B cell (primary cell): ENCODE measurements at regions not wholly inside any gene's neighbourhood (a gene's known extent, or its start where the extent isn't known, plus 50 kb on each side); places are given as distances from the start of the nearest gene placed in this dataset.
"Not testable (repeated sequence)": the region's sequence is repeated elsewhere in the genome, so short reads cannot be mapped to it uniquely, and the experiment has no call there.

ENCODE experiments used
- ATAC-seq: fragments of 200-7000 bp; cut with Tn5 transposase; one replicate; pipeline ENCODE4 v1.10.0; 2021; ENCODE audit warnings: low read depth, mild to moderate bottlenecking, moderate number of reproducible peaks, moderate library complexity
- CTCF ChIA-PET: fragments of 350-600 bp; sonication (Branson Sonifier 250); formaldehyde crosslinking; loops from one replicate; lab custom pipeline; 2021; ENCODE audit warnings: antibody characterized with exemption, inconsistent platforms; lab: Charles Lee
- POLR2A ChIA-PET: fragments of 350-600 bp; sonication (Branson Sonifier 250); formaldehyde crosslinking; loops from one replicate; lab custom pipeline; 2021; ENCODE audit warnings: antibody characterized with exemption; lab: Charles Lee
- DNase-seq: peaks from one replicate; pipeline ENCODE4 v3.0.0; 2013
- H2AFZ ChIP-seq: 2 replicates; pipeline ENCODE4 v1.6.1; 2012; ENCODE audit warnings: mild to moderate bottlenecking, low read depth, low read length; ENCODE audit not compliant: insufficient read depth, poor library complexity, severe bottlenecking
- H3K27ac ChIP-seq, 2 donors: 1 replicate in 1 of 2; 2 replicates in 1 of 2; pipeline ENCODE4 v1.5.1; 2012 to 2013; ENCODE audit warnings: low read length in 2 of 2, mild to moderate bottlenecking in 2 of 2, moderate library complexity in 1 of 2
- H3K27me3 ChIP-seq, 4 experiments: fragments of 200-600 bp in 1 of 4; sonication (generic) in 1 of 4; replicated peaks in 1 of 4; 1 replicate in 2 of 4; 2 replicates in 2 of 4; pipeline versions ENCODE4 v1.6.1 to v1.7.0; 2013 to 2016; ENCODE audit warnings: low read length in 3 of 4, mild to moderate bottlenecking in 2 of 4, mixed read lengths in 1 of 4, moderate library complexity in 1 of 4; ENCODE audit not compliant: insufficient read depth in 4 of 4, control insufficient read depth in 3 of 4; ENCODE audit errors: control extremely low read depth in 1 of 4
- H3K36me3 ChIP-seq, 2 experiments: replicated peaks in 1 of 2; 1 replicate in 1 of 2; 2 replicates in 1 of 2; pipeline versions ENCODE4 v1.6.1 to v1.7.1; 2013; ENCODE audit warnings: low read length in 1 of 2; ENCODE audit not compliant: insufficient read depth in 2 of 2, control insufficient read depth in 1 of 2; ENCODE audit errors: control extremely low read depth in 1 of 2, extremely low read depth in 1 of 2
- H3K4me1 ChIP-seq, 2 donors: fragments of 200-600 bp in 1 of 2; sonication (generic) in 1 of 2; 1 replicate in 1 of 2; 2 replicates in 1 of 2; pipeline versions ENCODE4 v1.5.1 to v1.6.1; 2013 to 2017; ENCODE audit warnings: low read length in 2 of 2; ENCODE audit not compliant: control insufficient read depth in 2 of 2, insufficient read depth in 2 of 2
- H3K4me2 ChIP-seq: replicated peaks from 2 replicates; pipeline ENCODE3; 2012; ENCODE audit warnings: mild to moderate bottlenecking, low read depth, low read length; ENCODE audit not compliant: poor library complexity, severe bottlenecking
- H3K4me3 ChIP-seq, 5 experiments: fragments of 200-600 bp in 1 of 5; sonication (generic) in 1 of 5; 1 replicate in 3 of 5; 2 replicates in 2 of 5; pipeline versions ENCODE4 v1.5.1 to v1.7.0; 2011 to 2016; ENCODE audit warnings: low read length in 4 of 5, mild to moderate bottlenecking in 4 of 5, low read depth in 2 of 5, control low read depth in 1 of 5, moderate library complexity in 1 of 5; ENCODE audit not compliant: insufficient read depth in 1 of 5; ENCODE audit errors: control extremely low read depth in 1 of 5, extremely low read depth in 1 of 5
- H3K79me2 ChIP-seq: fragments of 200-600 bp; sonication (generic); one replicate; pipeline ENCODE4 v1.6.0; 2016; ENCODE audit warnings: low read length; ENCODE audit not compliant: control insufficient read depth, insufficient read depth
- H3K9ac ChIP-seq: fragments of 200-600 bp; sonication (generic); 2 replicates; pipeline ENCODE4 v1.6.1; 2017; ENCODE audit warnings: mild to moderate bottlenecking, low read length, moderate library complexity
- H3K9me3 ChIP-seq, 3 donors: one replicate each; pipeline versions ENCODE4 v1.6.1 to v1.7.1; 2013; ENCODE audit warnings: low read length in 2 of 3; ENCODE audit not compliant: control insufficient read depth in 2 of 3, insufficient read depth in 1 of 3; ENCODE audit errors: control extremely low read depth in 1 of 3
- H4K20me1 ChIP-seq: 2 replicates; pipeline ENCODE4 v1.6.0; 2012; ENCODE audit warnings: mild to moderate bottlenecking, low read length; ENCODE audit not compliant: insufficient read depth, control insufficient read depth, poor library complexity, severe bottlenecking
- H3K27ac Mint-ChIP-seq: one replicate; pipeline ENCODE4 v1.8.0; 2021; ENCODE audit warnings: mixed read lengths
- H3K27me3 Mint-ChIP-seq: one replicate; pipeline ENCODE4 v1.8.0; 2021; ENCODE audit warnings: mixed read lengths
- H3K4me1 Mint-ChIP-seq: one replicate; pipeline ENCODE4 v1.8.0; 2021; ENCODE audit warnings: mixed read lengths
- H3K4me3 Mint-ChIP-seq: one replicate; pipeline ENCODE4 v1.8.0; 2021; ENCODE audit warnings: mixed read lengths
- H3K9me3 Mint-ChIP-seq: one replicate; pipeline ENCODE4 v1.8.0; 2022; ENCODE audit warnings: mixed read lengths; ENCODE audit not compliant: insufficient read depth
- CTCF ChIP-seq: fragments of 200-600 bp; IDR thresholded peaks from one replicate; pipeline ENCODE4 v1.8.0; 2022; ENCODE audit warnings: antibody characterized with exemption, mild to moderate bottlenecking
- EZH2 ChIP-seq: IDR thresholded peaks from 2 replicates; pipeline ENCODE4 v1.6.1; 2012; ENCODE audit warnings: borderline replicate concordance, low read depth, mild to moderate bottlenecking, moderate library complexity, low read length; ENCODE audit not compliant: insufficient read depth, poor library complexity, severe bottlenecking
- WGBS: methylation state at CpG from one replicate; pipeline ENCODE4 v1.1.5; 2013; ENCODE audit warnings: missing lambda C conversion rate; ENCODE audit not compliant: insufficient coverage; 5-methylcytosine and 5-hydroxymethylcytosine counted together
- intact Hi-C: fragments of 100-400 bp; cut with micrococcal nuclease; formaldehyde crosslinking; loops from one replicate; pipeline ENCODE4 v1.10.0; 2022

DNA sequence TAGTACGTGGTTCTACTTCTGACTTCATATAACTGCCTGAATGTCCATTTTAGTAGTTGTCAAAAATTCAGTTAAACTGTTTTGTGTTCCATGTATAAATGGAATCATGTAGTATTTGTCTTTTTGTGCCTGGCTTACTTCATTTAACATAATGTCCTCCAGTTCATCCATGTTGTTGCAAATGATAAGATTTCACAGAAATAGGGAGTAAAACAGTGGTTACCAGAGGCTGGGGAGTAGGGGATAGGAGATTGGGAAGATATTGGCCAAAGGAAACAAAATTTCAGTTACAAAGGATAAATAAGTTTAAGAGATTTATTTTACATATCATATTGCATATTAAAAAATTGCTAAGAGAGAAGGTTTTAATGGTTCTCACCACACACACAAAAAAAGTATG, 425.0 kb upstream of the MEF2C start:
- H4K20me1 ChIP-seq: no peaks in the 10 kb centered on the region
- WGBS: no CpG with 5 or more reads among the region's 1 CpG
- H3K4me1 Mint-ChIP-seq: peaks cover 47% of the 10 kb centered on the region
- ATAC-seq (no peak), DNase-seq (no peak)
- no peak overlapping the region for H3K9ac ChIP-seq
- no peaks in the 10 kb centered on the region for H3K36me3 ChIP-seq
- no peaks in the 10 kb centered on the region for H3K9me3 ChIP-seq
- no peaks in the 10 kb centered on the region for H3K27me3 Mint-ChIP-seq
- H3K27ac ChIP-seq: no peak overlapping the region
- no peak overlapping the region for H2AFZ ChIP-seq
- no peak overlapping the region for H3K27ac Mint-ChIP-seq
- intact Hi-C loops: loop anchor here (10.0 kb wide), 1 partner anchor 573 kb away; no protein-coding TSS in a partner anchor
- ChIA-PET POLR2A (no interaction called here), CTCF (no interaction called here)
- H3K27me3 ChIP-seq: no peaks in the 10 kb centered on the region
- H3K79me2 ChIP-seq: no peaks in the 10 kb centered on the region
- TF ChIP-seq CTCF (no peak), EZH2 (no peak)
- peaks cover 19 to 24% of the 10 kb centered on the region in 2 donors for H3K4me1 ChIP-seq
- H3K4me2 ChIP-seq: no peak overlapping the region
- no peak overlapping the region for H3K4me3 ChIP-seq
- H3K9me3 Mint-ChIP-seq: peaks cover 4% of the 10 kb centered on the region
- H3K4me3 Mint-ChIP-seq: no peak overlapping the region

DNA sequence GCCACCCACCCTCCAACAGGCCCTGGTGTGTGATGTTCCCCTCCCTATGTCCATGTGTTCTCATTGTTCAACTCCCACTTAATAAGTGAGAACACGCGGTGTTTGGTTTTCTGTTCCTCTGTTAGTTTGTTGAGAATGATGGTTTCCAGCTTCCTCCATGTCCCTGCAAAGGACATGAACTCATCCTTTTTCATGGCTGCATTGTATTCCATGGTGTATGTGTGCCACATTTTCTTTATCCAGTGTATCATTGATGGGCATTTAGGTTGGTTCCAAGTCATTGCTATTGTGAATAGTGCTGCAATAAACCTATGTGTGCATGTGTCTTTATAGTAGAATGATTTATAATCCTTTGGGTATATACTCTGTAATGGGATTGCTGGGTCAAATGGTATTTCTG, 424.2 kb upstream of the MEF2C start:
- H3K4me3 ChIP-seq, H3K9me3 Mint-ChIP-seq, H3K27ac Mint-ChIP-seq, H3K9ac ChIP-seq, ATAC-seq, POLR2A ChIA-PET, H3K36me3 ChIP-seq, H3K79me2 ChIP-seq, H3K27me3 Mint-ChIP-seq, H2AFZ ChIP-seq, DNase-seq, H3K27ac ChIP-seq, H3K27me3 ChIP-seq, H3K4me2 ChIP-seq, H3K9me3 ChIP-seq, H3K4me3 Mint-ChIP-seq, CTCF ChIA-PET, H4K20me1 ChIP-seq: not testable (repeated sequence)
- H3K4me1 ChIP-seq: peaks cover 25 to 29% of the 10 kb centered on the region in 2 donors
- WGBS: no CpG with 5 or more reads among the region's 2 CpGs
- H3K4me1 Mint-ChIP-seq: peaks cover 48% of the 10 kb centered on the region
- intact Hi-C loops: loop anchor here (10.0 kb wide), 1 partner anchor 572 kb away; no protein-coding TSS in a partner anchor
